Activated T-helper 9 cell treated with anti-CD3 and anti-CD28 coated beads, Interleukin-2, amount 50 U/mL, for 16 hours (primary cell): ENCODE measurements at regions not wholly inside any gene's neighbourhood (a gene's known extent, or its start where the extent isn't known, plus 50 kb on each side); places are given as distances from the start of the nearest gene placed in this dataset.

Experiments
- DNase-seq: peaks from one replicate; pipeline ENCODE4 v3.0.0-alpha.2; 2020; ENCODE audit warnings: low read depth

DNA sequence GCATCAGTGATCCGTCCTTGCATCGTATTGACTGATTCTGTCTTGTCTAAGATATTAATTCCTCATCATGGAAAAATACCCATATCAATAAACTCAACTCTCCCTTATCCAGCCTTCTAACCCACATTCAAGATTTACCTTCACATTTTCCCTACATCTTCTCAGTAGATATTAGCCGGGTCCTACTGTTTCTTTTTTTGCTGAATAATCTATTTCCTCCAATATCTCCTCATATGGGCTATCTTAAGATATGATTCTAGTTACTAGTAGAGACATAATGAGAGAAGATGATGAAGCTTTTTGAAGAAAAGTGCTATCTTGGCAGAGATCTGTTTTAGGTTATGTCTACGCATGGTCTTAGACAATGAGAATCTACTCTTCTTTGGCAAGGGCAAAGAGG is 785.8 kb downstream of the BRINP1 start:
- DNase-seq: no peak

DNA sequence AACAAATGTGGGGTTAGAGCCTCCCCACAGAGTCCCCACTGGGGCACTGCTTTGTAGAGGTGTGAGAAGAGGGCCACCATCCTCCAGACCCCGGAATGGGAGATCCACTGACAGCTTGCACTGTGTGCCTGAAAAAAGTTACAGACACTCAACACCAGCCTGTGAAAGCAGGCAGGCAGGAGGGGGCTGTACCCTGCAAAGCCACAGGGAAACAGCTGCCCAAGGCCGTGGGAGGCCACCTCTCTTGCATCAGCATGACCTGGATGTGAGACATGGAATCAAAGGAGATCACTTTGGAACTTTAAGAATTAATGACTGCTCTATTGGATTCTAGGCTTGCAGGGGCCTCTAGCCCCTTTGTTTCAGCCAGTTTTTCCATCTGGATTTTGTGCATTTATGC is 782.3 kb downstream of the BRINP1 start:
- DNase-seq: no peak

DNA sequence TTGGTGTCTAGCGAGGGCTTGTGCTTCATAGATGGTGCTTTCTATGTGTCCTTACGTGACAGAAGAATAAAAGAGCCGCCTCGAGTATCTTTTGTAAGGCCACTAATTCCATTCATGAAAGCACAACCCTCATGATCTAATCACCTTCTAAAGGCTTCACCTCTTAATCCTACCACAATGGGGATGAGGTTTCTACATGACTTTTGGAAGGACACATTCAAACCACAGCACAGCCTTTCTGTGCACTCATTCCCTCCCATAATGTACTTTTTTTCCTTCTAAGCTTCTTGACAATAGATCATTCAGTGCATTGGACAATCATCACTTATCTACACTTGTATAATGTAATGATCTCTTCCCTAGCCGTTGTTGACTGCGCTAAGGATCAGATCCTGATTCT is 774.8 kb downstream of the BRINP1 start:
- no peak for DNase-seq

DNA sequence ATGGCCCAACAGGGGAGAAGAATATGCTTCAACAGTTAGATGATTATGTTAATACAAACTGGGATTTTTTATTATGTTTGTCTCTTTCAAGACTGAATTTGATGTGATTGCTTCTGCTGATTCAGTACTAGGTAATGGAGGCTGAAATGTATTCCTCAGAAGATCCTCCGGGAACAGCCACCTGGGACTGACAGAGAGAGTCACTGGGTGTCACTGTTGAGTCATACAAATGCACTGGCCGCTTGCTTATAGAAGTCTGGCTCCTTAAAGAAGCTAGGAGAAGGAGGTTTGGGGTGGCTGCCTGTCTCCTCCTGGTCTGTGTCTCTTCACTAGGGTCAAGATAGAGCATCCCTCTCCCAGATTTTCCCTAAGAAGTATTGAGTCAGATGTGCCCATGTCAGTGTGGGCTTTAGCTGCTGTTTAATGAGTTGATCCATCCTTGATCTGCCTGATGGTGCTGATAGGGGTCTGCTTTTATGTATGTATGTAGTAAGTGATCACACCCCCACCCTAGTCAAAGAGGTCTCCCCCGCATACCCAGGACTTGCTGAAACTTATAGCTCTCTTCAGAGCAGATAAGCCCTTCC is 773.4 kb downstream of the BRINP1 start:
- no peak for DNase-seq

DNA sequence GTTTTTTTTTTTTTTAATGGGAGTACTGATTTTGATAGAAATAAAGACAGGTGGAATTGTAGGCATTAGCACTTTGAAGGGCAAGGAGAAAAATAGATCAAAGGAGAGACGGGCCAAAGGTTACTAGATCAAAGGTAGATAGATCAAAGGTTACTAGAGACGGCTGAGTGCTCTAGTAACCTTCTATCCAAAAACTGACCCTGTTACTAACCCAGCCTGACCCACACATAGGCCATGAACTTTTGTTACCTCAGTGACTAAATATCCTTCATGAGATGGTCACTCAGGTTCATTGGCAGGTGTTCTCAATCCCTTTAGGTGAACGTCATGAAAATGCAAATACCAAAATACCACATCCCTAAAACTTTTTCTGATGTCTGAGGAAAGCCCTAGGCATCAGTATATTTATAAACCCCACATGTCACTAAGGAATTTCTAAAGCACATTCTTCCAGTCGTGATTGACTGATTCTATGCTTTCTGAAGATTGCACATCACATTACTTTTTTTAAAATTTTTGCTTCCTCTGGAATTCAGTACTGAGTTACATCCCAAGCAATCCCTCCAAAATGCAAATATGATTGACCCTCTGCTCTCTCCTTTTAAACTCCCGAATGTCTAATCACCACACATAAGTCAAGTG is 772.7 kb downstream of the BRINP1 start:
- no peak for DNase-seq

DNA sequence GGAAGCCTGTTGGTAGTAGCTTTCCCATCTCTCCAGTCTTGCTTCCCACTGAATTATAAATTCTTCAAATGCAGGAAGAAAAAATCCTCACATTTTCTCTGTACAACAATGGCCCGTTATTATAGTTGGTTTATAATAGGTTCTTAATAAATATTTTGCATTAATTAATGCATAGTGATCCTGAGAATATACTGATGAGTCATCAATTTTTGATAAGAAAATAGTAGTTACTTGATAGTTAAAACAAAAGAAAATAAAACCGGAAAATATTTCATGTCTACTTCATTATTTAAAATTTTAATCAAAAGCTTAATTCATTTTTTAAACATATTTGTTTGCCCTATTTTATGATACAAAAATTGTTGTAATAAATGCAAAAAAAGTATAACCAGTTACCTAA is 762.6 kb downstream of the BRINP1 start:
- no peak for DNase-seq

DNA sequence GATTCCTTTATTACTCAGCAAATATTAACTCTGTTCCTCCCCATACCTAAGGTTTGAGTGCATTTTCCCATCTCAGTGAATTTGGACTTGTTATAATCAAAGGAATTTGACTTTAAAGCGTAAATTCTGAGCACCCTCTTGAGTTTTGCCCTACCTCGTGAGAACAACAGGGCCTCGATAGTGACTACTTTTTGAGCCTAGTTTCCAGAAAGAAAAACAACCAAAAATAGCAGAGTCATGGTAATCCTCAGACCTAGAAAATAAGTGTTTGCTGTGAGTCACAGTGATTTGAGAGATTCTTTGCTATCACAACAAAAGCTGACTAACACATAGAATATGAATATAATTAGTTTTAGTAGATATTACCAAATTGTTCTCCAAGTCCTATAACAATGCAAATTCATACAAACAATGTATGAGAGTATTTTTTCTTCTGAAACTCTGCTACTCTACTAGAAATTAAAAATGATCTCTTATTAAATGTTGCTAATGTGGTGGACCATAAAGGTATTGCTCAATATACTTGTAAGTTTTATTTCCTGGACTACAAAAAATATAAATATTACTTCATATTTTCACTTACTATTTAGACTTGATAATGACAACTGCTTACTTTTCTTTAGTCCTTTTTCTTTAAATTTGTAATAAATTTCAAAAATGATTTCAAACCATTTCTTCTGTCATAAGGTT is 759.7 kb downstream of the BRINP1 start:
- DNase-seq: no peak

DNA sequence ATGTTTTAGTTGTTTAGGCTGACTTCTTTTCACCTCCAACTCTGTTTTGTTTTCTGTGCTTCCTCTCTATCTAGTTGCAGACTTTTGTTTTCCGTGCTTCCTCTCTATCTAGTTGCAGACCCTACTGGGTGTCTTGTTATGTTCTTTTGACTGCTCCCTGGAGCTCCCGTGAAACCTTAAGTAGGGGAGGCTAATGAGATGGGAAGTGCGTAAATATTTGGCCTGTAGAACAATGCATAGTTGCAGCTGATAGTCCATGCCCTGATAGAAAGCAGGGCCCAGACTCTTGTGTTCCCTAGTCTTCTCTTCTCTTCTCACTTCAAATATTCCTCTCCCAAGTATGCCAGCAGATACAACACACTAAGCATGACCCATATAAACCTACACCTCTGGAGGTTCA is 757.0 kb downstream of the BRINP1 start:
- no peak for DNase-seq

DNA sequence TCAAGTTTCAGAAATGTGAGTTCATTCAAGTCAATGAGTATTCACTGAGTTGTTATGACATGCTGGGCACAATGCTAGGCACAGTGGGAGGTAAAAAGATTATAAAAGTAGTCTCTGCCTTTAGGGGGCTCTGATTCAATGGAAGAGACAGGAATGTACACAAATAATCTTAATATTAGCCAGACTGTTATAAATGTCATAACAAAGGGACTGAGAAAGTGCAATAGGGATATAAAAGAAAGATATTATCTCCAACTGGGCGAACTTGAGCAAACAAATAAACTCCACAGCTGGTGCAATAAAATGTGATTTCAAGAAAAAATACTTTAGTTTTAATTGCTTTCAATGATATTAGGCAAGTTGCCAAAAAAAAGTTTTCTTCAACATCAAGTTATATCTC is 755.2 kb downstream of the BRINP1 start:
- DNase-seq: no peak

DNA sequence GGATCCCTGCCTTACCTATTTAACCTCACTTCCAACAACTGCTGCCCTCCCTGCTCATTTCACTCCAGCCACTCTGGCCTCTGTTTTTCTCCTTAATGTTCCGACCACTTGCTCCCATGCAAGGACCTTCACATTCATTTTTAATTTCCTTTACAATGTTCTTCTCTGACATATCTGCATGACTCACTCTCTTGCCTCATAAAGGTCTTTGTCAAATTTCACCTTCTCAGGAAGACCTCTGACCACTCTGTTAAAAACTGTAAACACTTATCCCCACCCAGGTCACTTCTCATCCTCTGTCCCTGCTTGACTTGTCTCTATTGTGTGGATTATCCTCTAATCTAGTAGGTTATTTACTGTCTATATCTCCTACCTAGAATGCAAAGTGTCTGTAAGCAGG is 751.2 kb downstream of the BRINP1 start:
- DNase-seq: no peak

DNA sequence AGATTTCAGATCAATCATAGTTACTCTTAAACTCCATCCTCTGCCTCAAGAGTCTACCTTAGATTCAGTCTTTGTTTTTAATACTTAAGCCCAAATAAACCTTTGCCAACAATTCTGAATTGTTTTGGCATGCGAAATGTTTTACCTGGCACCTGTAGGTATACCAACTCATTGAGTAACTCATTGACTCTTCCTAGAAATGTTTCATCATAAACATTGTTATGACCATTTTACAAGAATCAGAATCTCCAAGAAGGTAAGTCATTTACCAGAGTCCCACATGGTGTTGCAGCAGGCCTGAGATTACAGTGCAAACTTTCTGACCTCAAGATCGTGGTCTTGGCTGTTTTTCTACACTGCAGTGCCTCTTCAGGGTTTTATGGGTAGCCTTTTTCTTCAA is 750.4 kb downstream of the BRINP1 start:
- DNase-seq: no peak

DNA sequence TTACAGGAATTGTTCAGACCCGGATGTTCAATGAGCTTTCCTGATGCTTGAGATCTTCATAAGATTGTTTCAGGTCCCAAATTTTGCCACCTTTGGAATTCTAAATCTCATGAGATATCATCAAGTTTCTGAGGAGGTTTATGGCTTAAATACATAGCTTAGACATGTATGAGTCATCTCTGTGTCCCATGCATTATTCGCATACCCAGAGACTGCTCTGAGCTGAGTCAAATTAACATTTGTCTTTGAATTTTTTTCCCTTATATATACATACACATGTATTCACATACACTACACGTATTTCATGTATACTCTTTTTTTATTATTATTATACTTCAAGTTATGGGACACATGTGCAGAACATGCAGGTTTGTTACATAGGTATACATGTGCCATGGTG is 744.6 kb downstream of the BRINP1 start:
- DNase-seq: no peak

DNA sequence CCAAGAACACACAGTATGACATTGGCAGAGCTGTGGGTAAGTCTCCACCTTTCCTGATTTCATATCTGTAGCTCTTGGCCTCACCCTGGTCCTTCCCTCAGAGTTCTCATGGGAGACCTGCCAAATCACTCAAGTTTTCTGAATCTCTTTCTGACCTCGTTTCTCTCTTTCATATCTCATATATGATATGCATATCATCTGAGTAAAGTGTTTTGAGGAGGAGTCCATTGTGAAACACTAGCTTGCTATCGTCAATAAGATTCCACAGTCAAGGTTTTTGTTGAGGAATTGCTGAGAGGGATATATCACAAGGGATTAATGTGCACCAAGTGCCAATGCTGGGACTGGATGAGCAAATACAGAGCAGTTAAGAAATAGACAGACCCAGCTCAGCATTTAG is 739.2 kb downstream of the BRINP1 start:
- DNase-seq: no peak

DNA sequence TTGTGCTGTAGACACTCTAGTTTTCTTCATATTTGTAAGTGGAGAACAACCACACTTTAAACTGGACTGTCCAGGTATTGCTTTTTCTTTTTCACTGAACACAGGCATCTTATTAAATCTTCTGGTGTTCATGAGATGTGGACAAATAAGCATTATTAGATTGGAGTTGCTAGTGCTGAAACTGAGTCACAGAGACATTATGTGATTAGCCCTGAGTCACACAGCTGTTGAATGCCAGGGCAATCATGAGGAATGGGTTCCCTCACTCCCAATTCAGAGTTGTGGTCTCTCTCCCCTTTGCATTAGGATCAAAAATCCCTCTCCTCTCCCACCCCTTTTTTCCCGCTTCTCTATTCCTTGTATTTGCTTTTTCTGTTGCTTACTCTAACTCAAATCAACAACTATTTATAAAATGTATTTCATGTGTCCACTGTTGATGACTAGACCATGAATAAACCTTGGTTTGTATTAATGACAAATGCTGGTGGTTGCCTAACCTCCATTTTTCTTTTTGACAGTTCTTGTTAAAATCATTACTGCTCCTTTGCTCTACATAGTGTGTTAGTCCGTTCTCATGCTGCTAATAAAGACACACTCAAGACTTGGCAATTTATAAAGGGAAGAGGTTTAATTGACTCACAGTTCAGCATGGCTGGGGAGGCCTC is 738.2 kb downstream of the BRINP1 start:
- DNase-seq: no peak

DNA sequence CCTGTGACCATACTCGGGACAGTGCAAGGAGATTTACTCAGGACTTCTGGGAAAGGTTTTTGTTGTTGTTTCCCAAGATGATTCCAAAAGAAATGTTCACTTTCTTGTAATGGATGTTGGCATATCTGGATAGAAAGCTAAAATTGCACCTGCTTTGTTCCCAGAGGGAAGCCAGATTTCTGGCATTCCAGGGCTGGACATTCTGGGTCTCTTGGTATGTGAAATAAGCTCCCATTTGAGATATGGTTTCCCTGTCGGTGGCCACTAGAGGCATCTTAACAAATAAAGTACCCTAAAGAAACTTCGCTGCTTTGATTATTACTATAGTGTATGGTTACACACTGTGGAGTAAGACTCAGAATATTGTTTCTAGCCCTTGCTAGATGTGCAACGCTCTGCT is 737.3 kb downstream of the BRINP1 start:
- DNase-seq: no peak

DNA sequence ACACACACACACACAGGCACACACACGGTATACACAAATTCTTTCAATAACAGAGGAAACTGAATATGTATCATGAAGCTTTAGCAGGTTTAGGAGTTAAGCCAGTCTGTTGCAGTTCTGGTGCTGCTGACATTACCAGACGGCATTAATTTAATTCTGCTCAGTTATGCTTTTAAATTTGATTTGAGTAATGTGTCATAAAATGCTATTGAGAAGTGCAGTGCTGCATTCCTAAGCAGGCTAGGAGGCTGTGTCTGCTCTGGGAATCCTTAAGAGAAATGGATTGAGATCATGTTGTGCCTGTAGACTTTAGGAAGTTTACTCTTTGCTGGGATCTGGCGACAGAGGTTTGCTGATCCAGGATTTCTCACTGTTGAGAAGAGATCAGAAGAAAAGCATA is 733.8 kb downstream of the BRINP1 start:
- no peak for DNase-seq

DNA sequence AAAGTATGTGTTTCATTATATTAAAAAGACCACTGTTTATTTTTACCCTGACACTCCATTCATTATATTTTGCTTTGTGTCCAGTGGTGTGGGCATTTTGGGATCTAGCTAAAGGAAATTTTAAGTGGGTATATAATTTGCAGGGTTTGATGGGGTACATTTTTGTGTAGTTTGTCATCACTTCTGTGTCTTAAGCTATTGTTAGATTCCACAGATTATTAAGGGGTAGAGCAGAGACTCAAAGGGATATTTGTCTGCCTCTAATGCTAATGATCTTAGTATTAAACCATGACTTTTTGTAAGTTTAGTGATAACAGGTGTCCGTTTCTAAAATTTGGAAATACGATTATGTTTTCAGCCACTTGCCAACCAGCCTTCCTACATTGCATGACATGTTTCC is 731.6 kb downstream of the BRINP1 start:
- DNase-seq: no peak

DNA sequence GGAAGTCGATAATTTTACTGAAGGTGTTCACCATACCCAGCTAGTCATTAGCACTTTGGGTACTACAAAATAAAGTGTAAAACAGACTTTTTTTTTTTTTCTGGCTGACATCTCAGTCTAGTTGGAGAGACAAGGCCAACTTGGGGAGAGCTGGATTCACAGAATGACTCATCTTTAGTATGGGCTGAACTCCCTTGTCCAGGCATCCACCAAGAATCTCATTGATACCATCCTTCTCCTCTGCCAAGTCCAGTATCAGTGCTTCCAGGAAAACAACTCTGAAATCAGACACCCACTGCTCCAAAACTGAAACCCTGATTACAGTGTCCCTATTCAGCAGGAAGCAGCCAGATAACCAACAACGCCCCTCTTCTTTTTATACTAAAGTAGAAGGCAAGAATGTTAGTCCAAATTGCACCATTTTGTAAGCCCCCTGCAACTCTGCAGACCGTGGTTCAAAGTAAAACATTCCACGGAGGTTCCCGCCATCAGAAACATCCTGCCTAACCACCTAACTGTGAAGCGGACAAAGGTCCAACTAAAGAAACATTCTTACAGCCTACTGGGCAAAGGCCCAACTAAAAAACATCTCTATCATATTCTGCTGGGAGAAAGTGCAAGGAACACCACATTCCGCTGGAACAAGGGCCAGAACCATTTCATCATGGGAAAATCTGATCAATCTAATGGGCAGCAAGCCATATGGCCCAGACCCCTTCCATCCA is 728.2 kb downstream of the BRINP1 start:
- no peak for DNase-seq

DNA sequence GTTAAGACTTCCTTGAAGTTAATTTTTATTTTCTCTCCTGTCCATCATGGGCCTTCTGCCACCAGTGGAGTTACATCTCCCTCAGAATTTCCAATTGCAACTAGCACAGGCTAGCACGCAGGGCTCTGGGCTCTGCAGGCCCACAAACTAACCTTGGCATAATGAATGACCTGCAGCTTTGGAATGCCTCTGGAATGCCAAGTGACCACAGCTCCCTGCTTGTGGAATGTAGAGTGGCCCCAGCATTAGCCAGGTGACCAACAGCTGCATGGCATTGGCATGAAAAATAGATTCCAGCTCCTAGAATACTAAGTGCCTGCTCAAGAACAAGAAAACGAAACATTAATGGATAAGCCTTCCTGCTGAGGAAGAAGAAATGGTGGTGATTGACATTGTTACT is 726.1 kb downstream of the BRINP1 start:
- no peak for DNase-seq

DNA sequence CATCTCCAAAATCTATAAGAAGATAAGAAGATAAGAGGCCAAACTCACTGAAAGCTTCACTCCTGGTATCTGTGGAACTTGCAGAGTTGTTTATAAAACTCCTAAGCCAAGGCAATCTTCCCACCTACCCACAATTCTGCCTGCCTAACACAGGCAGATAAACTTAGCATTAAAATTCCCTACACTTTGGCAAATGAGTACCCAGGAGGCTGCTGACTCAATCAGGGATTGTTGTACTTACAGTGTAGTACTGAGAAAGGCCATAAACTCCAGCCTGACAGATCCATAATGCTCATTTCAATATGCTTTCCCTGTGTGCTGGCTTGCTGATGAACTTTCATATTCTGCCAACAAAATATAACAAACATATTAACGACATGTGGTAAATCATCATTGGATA is 725.2 kb downstream of the BRINP1 start:
- no peak for DNase-seq

DNA sequence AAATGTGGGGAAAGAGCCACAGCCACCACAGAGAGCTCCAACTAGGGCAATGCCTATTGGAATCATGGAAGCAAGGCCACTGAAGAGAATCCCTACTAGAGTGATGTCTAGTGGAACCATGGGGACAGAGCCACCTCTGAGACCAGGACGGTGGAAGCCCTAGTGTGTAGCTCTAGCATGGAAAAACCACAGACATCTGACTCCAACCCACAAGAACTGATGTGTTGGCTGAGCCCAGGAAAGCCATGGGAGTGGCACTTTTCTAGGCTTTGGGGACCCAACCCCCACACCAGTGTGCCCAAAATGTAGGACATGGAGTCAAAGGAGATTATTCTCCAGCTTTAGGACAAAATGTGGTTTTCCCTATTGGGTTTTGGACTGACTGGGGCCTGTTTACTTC is 721.9 kb downstream of the BRINP1 start:
- no peak for DNase-seq

DNA sequence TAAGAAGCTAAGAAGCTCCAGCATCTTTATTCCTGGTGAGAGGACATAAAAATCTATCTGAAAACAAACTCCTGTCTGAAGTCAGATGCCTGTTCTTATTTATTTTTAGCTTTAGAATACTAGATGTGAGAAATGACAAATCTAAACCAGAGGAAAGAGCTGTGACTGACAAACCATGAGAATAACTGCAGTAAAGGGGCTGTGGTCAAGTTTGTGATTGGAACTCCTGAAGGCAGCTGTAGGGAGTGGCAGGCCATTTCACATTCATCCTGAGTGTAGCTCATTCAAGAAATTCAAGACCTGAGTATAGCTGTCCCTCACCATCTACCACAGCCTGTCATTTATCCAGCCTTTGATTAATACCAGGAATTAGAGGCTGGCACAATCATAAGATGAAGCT is 718.8 kb downstream of the BRINP1 start:
- DNase-seq: no peak

DNA sequence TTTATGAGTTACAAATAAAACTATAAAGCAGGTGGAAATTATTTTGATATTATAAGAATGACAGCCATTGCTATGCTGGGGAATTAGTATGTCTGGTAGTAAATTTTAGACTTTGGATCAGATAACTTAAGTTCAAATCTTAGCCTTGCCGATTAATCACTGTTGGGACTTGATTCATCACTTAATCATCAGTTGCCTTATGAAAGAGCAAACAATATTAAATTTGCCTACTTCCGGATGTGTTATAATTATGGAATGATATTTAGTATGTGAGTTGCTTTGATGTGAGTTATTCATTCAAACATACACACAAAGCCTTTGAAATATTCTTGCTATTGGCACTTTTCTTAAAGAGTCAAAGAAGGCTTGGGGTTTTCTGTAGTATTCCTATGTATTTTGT is 717.7 kb downstream of the BRINP1 start:
- no peak for DNase-seq
